ENCODE measurements at regions not wholly inside any gene's neighbourhood (a gene's known extent, or its start where the extent isn't known, plus 50 kb on each side); places are given as distances from the start of the nearest gene placed in this dataset.

DNA sequence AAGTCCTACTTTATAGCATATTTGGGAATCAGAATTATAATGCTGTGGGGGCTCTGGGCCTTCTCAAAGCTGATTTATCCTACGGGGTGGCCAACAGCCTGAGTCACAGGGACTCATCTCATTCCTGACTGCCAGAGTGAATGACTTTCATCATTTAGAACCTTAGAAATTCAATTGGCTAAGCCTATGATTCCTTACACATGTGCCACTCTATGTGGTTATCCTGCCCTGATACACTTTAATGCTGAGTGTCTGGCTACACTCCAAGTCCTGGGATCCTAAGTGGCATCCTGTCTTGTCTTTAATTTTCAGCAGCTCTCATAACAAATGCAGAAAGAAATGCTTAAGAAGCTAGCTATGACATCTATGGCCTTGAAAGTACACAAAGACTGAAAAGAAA lies 75.2 kb upstream of the FREM1 start (continued):
- TF ChIP-seq, protein P1, sequence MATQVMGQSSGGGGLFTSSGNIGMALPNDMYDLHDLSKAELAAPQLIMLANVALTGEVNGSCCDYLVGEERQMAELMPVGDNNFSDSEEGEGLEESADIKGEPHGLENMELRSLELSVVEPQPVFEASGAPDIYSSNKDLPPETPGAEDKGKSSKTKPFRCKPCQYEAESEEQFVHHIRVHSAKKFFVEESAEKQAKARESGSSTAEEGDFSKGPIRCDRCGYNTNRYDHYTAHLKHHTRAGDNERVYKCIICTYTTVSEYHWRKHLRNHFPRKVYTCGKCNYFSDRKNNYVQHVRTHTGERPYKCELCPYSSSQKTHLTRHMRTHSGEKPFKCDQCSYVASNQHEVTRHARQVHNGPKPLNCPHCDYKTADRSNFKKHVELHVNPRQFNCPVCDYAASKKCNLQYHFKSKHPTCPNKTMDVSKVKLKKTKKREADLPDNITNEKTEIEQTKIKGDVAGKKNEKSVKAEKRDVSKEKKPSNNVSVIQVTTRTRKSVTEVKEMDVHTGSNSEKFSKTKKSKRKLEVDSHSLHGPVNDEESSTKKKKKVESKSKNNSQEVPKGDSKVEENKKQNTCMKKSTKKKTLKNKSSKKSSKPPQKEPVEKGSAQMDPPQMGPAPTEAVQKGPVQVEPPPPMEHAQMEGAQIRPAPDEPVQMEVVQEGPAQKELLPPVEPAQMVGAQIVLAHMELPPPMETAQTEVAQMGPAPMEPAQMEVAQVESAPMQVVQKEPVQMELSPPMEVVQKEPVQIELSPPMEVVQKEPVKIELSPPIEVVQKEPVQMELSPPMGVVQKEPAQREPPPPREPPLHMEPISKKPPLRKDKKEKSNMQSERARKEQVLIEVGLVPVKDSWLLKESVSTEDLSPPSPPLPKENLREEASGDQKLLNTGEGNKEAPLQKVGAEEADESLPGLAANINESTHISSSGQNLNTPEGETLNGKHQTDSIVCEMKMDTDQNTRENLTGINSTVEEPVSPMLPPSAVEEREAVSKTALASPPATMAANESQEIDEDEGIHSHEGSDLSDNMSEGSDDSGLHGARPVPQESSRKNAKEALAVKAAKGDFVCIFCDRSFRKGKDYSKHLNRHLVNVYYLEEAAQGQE (IDR thresholded peaks at IDR 0.05; ENCODE audit: borderline replicate concordance): no peak
- TF ChIP-seq, protein P1 (CRISPR knock-in tag; IDR thresholded peaks at IDR 0.05; ENCODE audit: low read depth): no peak

DNA sequence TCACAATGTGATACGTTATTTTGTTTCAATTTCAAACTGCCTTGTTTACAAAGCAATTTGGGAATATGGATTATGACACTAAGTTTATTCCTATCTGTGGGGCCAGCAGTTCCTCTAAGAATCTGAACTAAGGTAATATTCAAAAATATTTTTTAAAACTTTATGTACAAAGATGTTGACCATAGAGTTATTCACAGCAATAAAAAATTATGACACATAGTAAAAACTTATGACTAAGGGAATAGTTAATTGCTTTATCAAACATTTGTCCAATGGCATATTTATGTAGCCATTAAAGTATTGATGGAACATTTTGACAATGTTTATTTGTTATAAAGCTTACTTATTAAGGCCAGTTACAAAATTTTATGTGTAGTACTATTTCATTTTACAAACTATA lies 73.4 kb upstream of the FREM1 start:
- Histone ChIP-seq H4K20me1 (replicated peaks; ENCODE audit: control insufficient read depth, insufficient read depth, low read length) (no peaks in the 10 kb centered on the region), H3K27ac (ENCODE audit: extremely low read depth, low read depth, low read length) (no peak overlapping the region), H3K79me2 (ENCODE audit: control insufficient read depth, insufficient read depth, low read length) (no peaks in the 10 kb centered on the region), H3K9me3 (replicated peaks; ENCODE audit: control insufficient read depth, insufficient read depth, low read depth, low read length) (no peaks in the 10 kb centered on the region), H3K4me3 (no peak overlapping the region), H3K4me2 (ENCODE audit: insufficient read depth, low read length) (no peak overlapping the region), H3K9me1 (ENCODE audit: control insufficient read depth, insufficient read depth, low read length) (no peaks in the 10 kb centered on the region), H3K36me3 (ENCODE audit: control insufficient read depth, insufficient read depth, low read length) (no peaks in the 10 kb centered on the region), H3K9ac (ENCODE audit: insufficient read depth in 1 of 2, low read depth in 2 of 2, low read length in 2 of 2) (no peak overlapping the region), H2AFZ (ENCODE audit: low read depth, low read length) (no peak overlapping the region), H3K4me1 (replicated peaks in 1 of 2; ENCODE audit: control insufficient read depth in 2 of 2, insufficient read depth in 2 of 2, low read length in 2 of 2) (no peaks in the 10 kb centered on the region), H3K27me3 (ENCODE audit: control insufficient read depth in 2 of 2, insufficient read depth in 2 of 2, low read length in 2 of 2) (no peaks in the 10 kb centered on the region)
- POLR2A ChIA-PET: no interaction called here
- in situ Hi-C loops (cut with MboI) (no loop called here), intact Hi-C loops (cut with micrococcal nuclease) (no loop called here)
- 50% methylated on average over 1 of the region's 1 CpG for WGBS (ENCODE audit: insufficient coverage, low coverage, missing lambda C conversion rate)
- CTCF ChIA-PET (ENCODE audit: low intra/inter-chr PET ratio): no interaction called here
- no TSS peak for BruUV-seq (replicated peaks)
- no peak for ATAC-seq
- DNase-seq (ENCODE audit: extremely low read depth in 1 of 4, low spot score in 3 of 4): no peak
- FAIRE-seq: no peak
- TF ChIP-seq, protein P2, sequence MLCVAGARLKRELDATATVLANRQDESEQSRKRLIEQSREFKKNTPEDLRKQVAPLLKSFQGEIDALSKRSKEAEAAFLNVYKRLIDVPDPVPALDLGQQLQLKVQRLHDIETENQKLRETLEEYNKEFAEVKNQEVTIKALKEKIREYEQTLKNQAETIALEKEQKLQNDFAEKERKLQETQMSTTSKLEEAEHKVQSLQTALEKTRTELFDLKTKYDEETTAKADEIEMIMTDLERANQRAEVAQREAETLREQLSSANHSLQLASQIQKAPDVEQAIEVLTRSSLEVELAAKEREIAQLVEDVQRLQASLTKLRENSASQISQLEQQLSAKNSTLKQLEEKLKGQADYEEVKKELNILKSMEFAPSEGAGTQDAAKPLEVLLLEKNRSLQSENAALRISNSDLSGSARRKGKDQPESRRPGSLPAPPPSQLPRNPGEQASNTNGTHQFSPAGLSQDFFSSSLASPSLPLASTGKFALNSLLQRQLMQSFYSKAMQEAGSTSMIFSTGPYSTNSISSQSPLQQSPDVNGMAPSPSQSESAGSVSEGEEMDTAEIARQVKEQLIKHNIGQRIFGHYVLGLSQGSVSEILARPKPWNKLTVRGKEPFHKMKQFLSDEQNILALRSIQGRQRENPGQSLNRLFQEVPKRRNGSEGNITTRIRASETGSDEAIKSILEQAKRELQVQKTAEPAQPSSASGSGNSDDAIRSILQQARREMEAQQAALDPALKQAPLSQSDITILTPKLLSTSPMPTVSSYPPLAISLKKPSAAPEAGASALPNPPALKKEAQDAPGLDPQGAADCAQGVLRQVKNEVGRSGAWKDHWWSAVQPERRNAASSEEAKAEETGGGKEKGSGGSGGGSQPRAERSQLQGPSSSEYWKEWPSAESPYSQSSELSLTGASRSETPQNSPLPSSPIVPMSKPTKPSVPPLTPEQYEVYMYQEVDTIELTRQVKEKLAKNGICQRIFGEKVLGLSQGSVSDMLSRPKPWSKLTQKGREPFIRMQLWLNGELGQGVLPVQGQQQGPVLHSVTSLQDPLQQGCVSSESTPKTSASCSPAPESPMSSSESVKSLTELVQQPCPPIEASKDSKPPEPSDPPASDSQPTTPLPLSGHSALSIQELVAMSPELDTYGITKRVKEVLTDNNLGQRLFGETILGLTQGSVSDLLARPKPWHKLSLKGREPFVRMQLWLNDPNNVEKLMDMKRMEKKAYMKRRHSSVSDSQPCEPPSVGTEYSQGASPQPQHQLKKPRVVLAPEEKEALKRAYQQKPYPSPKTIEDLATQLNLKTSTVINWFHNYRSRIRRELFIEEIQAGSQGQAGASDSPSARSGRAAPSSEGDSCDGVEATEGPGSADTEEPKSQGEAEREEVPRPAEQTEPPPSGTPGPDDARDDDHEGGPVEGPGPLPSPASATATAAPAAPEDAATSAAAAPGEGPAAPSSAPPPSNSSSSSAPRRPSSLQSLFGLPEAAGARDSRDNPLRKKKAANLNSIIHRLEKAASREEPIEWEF (CRISPR knock-in tag; IDR thresholded peaks at IDR 0.05): no peak
- TF ChIP-seq ZNF408 (CRISPR knock-in tag; IDR thresholded peaks at IDR 0.05; ENCODE audit: low read depth): no peak
- TF ChIP-seq MYBL2 (IDR thresholded peaks at IDR 0.05; ENCODE audit: low read depth): no peak
- TF ChIP-seq MYBL2 (CRISPR knock-in tag; IDR thresholded peaks at IDR 0.05; ENCODE audit: borderline replicate concordance): no peak
- no peak for TF ChIP-seq ZNF354B (CRISPR knock-in tag; IDR thresholded peaks at IDR 0.05)
- no peak for TF ChIP-seq HSF4 (CRISPR knock-in tag; IDR thresholded peaks at IDR 0.05; ENCODE audit: borderline replicate concordance)
- no peak for TF ChIP-seq HDAC8 (tag; IDR thresholded peaks at IDR 0.05)

All from K562 (cell line).